ENCODE measurements at regions not wholly inside any gene's neighbourhood (a gene's known extent, or its start where the extent isn't known, plus 50 kb on each side); places are given as distances from the start of the nearest gene placed in this dataset.

- TF ChIP-seq CTCF (IDR thresholded peaks at IDR 0.05) (no peak), POLR2A (IDR thresholded peaks at IDR 0.05) (no peak)
- H3K9me3 ChIP-seq: no peaks in the 10 kb centered on the region
- H3K27ac ChIP-seq: no peak overlapping the region
- H3K4me1 ChIP-seq: no peaks in the 10 kb centered on the region
- no peaks in the 10 kb centered on the region for H3K36me3 ChIP-seq
- no peak overlapping the region for H3K4me3 ChIP-seq
- no peaks in the 10 kb centered on the region for H3K27me3 ChIP-seq
- no peak for DNase-seq
Observed at GRCh38 chr4:124183231-124183630, 529.3 kb downstream of the ANKRD50 start.

DNA sequence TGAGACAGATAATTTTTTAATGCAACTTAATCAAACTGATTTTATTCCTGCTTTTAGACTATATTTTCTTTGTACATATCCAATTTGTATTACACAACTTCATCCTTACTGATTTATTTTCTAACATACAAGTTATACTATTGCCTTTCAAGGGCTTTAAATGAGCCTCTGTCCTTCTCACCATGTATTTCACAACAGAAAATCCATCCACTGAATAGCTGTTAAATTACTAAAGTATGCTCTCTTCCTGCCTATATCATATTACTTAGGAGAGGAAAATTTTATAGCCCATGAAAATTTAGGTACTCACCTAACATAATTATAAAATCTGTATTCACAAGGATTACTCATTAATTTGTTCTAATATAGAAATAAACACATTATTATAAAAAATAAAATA, 528.6 kb downstream of the ANKRD50 start:
- H3K4me3 ChIP-seq: no peak overlapping the region
- no peaks in the 10 kb centered on the region for H3K4me1 ChIP-seq
- TF ChIP-seq POLR2A (IDR thresholded peaks at IDR 0.05) (no peak), CTCF (IDR thresholded peaks at IDR 0.05) (no peak)
- no peaks in the 10 kb centered on the region for H3K9me3 ChIP-seq
- no peaks in the 10 kb centered on the region for H3K36me3 ChIP-seq
- no peak for DNase-seq
- H3K27ac ChIP-seq: no peak overlapping the region
- H3K27me3 ChIP-seq: no peaks in the 10 kb centered on the region

GRCh38 chr4:124184792-124185191, 527.7 kb downstream of the ANKRD50 start:
- Histone ChIP-seq H3K4me3 (no peak overlapping the region), H3K9me3 (no peaks in the 10 kb centered on the region), H3K4me1 (no peaks in the 10 kb centered on the region), H3K27ac (no peak overlapping the region), H3K36me3 (no peaks in the 10 kb centered on the region), H3K27me3 (no peaks in the 10 kb centered on the region)
- TF ChIP-seq CTCF (IDR thresholded peaks at IDR 0.05): no peak
- no peak for DNase-seq

DNA sequence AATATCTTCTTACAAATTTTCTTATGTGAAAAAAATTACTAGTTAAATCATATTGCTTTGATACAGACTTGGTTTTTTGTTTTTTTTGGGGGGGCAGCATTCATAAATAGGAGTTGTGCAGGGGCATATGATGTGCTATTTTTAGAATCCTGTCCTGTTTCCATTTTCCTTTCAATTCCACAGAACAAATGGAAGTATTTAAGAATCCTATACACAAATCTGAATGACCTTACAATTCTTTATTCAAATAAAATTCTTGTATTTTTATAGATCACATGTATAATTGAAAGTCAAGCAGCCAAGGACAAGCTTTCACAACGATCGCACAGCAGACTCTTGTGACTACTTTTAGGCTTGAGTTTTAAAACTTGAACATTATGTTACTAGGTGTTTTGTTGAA, 523.9 kb downstream of the ANKRD50 start:
- H3K4me3 ChIP-seq: no peak overlapping the region

GRCh38 chr4:124189545-124189944, 523.0 kb downstream of the ANKRD50 start:
- H3K9me3 ChIP-seq: no peaks in the 10 kb centered on the region
- no peak for DNase-seq
- no peak overlapping the region for H3K4me3 ChIP-seq
- no peaks in the 10 kb centered on the region for H3K4me1 ChIP-seq
- H3K27ac ChIP-seq: no peak overlapping the region
- H3K36me3 ChIP-seq: no peaks in the 10 kb centered on the region
- no peaks in the 10 kb centered on the region for H3K27me3 ChIP-seq
- no peak for TF ChIP-seq CTCF (IDR thresholded peaks at IDR 0.05)
- no peak for TF ChIP-seq POLR2A (IDR thresholded peaks at IDR 0.05)

More for the DNA sequence above, 523.9 kb downstream of the ANKRD50 start:
- Histone ChIP-seq H3K9me3 (no peaks in the 10 kb centered on the region), H3K27me3 (no peaks in the 10 kb centered on the region), H3K27ac (no peak overlapping the region), H3K4me1 (no peaks in the 10 kb centered on the region), H3K36me3 (no peaks in the 10 kb centered on the region)
- TF ChIP-seq POLR2A (IDR thresholded peaks at IDR 0.05) (no peak), CTCF (IDR thresholded peaks at IDR 0.05) (no peak)
- no peak for DNase-seq

GRCh38 chr4:124191329-124191728, 521.2 kb downstream of the ANKRD50 start:
- no peaks in the 10 kb centered on the region for H3K27me3 ChIP-seq
- TF ChIP-seq CTCF (IDR thresholded peaks at IDR 0.05) (no peak), POLR2A (IDR thresholded peaks at IDR 0.05) (no peak)
- H3K4me1 ChIP-seq: no peaks in the 10 kb centered on the region
- no peaks in the 10 kb centered on the region for H3K9me3 ChIP-seq
- no peak for DNase-seq
- H3K27ac ChIP-seq: no peak overlapping the region
- no peaks in the 10 kb centered on the region for H3K36me3 ChIP-seq
- H3K4me3 ChIP-seq: no peak overlapping the region
